ENCODE measurements at regions not wholly inside any gene's neighbourhood (a gene's known extent, or its start where the extent isn't known, plus 50 kb on each side); places are given as distances from the start of the nearest gene placed in this dataset.

- no peak for DNase-seq (ENCODE audit: low spot score)
These were observed 501.9 kb upstream of the USP24 start for GRCh38 chr1:55717111-55717510.

GRCh38 chr1:55716610-55717009 is 501.4 kb upstream of the USP24 start:
- DNase-seq (ENCODE audit: low spot score) = no peak

GRCh38 chr1:55716151-55716550 is 501.0 kb upstream of the USP24 start:
- no peak for DNase-seq (ENCODE audit: low spot score)

GRCh38 chr1:55714230-55714629 is 499.1 kb upstream of the USP24 start:
- DNase-seq (ENCODE audit: low spot score) = no peak

- DNase-seq (ENCODE audit: low spot score) = no peak
These were observed 498.4 kb upstream of the USP24 start for GRCh38 chr1:55713516-55713915.

- no peak for DNase-seq (ENCODE audit: low spot score)
These were observed 497.0 kb upstream of the USP24 start for GRCh38 chr1:55712148-55712547.

GRCh38 chr1:55708781-55709180 is 493.6 kb upstream of the USP24 start:
- DNase-seq (ENCODE audit: low spot score) = no peak

- no peak for DNase-seq (ENCODE audit: low spot score)
These were observed 492.7 kb upstream of the USP24 start for GRCh38 chr1:55707846-55708245.

GRCh38 chr1:55707196-55707595 is 492.0 kb upstream of the USP24 start:
- DNase-seq (ENCODE audit: low spot score) = no peak

GRCh38 chr1:55706397-55706796 is 491.2 kb upstream of the USP24 start:
- no peak for DNase-seq (ENCODE audit: low spot score)

GRCh38 chr1:55703726-55704363 is 488.7 kb upstream of the USP24 start:
- DNase-seq (ENCODE audit: low spot score) = no peak

GRCh38 chr1:55702064-55702463 is 486.9 kb upstream of the USP24 start:
- no peak for DNase-seq (ENCODE audit: low spot score)

GRCh38 chr1:55700359-55701130 is 485.4 kb upstream of the USP24 start:
- DNase-seq (ENCODE audit: low spot score) = no peak

- DNase-seq (ENCODE audit: low spot score) = no peak
These were observed 484.1 kb upstream of the USP24 start for GRCh38 chr1:55699228-55699627.

- DNase-seq (ENCODE audit: low spot score) = no peak
These were observed 482.9 kb upstream of the USP24 start for GRCh38 chr1:55697997-55698535.

GRCh38 chr1:55696891-55697290 is 481.7 kb upstream of the USP24 start:
- DNase-seq (ENCODE audit: low spot score) = no peak

GRCh38 chr1:55696181-55696754 is 481.1 kb upstream of the USP24 start:
- no peak for DNase-seq (ENCODE audit: low spot score)

- DNase-seq (ENCODE audit: low spot score) = no peak
These were observed 480.4 kb upstream of the USP24 start for GRCh38 chr1:55695552-55695951.

- no peak for DNase-seq (ENCODE audit: low spot score)
These were observed 480.0 kb upstream of the USP24 start for GRCh38 chr1:55695151-55695550.

- no peak for DNase-seq (ENCODE audit: low spot score)
These were observed 479.2 kb upstream of the USP24 start for GRCh38 chr1:55694310-55694801.

- DNase-seq (ENCODE audit: low spot score) = no peak
These were observed 477.6 kb upstream of the USP24 start for GRCh38 chr1:55692726-55693125.

GRCh38 chr1:55690366-55690765 is 475.2 kb upstream of the USP24 start:
- DNase-seq (ENCODE audit: low spot score) = no peak

- DNase-seq (ENCODE audit: low spot score) = no peak
These were observed 474.6 kb upstream of the USP24 start for GRCh38 chr1:55689800-55690199.
